NCI-H187 (cell line): ENCODE measurements at regions not wholly inside any gene's neighbourhood (a gene's known extent, or its start where the extent isn't known, plus 50 kb on each side); places are given as distances from the start of the nearest gene placed in this dataset.

Source experiments
- DNase-seq, 2 experiments: peaks; one replicate each; lab custom pipeline; 2025; lab: John Stamatoyannopoulos, UW

DNA sequence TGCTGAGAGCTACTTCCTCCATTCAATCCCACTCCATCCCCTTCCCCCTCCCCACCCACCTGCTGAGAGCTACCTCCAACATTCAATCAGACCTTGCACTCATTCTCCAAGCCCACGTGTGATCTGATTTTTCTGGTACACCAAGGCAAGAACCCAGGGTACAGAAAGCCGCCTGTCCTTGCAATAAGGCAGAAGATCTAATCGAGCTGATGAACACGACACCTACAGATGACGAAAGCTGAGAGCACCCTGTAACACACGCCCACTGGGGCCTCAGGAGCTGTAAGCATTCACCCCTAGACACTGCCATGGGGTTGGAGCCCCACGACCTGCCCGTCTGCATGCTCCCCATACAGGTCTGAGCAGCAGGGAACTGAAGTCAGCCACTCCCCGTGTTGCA, 58.3 kb downstream of the TRIML1 start:
- no peak for DNase-seq

DNA sequence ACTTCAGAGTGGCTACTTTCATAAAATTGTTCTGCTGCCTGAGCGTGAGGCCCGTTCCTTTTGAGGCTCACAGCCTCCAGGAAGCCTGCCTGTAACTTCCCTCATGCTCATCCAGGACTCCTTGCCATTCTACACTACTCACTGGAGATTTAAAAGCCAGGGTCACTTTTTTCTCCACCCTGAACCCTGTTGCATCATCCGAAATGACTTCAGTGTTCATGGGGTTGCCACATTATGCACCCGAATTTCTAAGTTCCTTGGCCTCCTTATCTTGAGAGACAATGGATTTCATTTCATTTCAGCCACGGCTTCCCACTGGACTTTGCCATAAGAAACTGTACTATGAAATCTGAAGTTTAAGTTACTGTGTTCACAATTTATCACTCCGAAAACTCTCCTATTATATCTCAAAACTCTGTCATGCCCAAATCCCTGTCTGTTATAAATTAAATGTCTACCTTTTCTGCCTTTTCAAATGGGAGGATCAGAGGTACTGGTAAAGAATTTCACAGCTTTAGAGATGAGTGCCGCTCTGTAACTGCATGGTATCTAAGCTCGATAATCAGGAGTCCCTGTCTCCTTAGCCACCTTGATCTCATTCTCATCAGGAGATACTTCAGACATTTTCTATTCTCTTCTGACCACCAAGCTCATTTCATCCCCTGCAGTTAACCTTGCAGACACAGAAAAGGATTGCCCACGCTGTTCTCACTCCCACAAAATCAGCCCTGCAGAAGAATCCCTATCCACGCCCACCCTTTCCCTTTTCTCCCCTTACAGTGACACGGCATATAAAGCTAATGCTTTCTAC, 59.9 kb downstream of the TRIML1 start:
- DNase-seq = no peak

DNA sequence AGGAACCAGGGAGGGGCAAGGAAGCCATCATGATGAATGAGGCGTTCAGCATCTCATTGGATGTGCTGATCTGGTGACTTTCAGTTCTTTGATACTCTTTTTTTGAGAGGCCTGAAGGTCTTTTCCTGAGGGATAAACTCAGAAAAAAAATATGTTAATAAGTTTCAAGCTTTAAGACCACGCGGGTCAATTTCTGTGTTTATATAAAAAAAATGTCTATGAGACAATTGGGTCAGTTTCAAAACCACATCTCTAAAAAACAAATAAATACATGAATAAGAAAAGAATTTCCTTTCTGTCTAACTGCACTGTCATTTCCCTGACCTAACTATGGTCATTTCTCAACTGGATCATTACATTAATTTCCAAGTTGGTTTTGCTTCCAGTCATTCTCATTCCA, 62.6 kb downstream of the TRIML1 start:
- DNase-seq = no peak

DNA sequence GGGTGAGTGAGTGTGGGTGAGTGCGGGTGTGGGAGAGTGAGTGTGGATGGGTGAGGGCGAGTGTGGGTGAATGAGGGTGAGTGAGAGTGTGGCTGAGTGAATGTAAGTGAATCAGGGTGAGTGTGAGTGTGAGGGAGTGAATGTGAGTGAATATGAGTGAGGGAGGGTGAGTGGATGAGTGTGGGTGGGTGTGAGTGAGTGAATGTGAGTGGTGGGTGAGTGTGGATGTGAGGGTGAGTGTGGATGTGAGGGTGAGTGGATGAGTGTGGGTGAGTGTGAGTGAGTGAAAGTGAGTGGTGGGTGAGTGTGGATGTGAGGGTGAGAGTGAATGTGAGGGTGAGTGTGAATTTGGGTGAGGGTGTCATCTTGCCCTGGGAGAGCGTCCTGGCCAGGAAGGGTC, 67.5 kb downstream of the TRIML1 start:
- DNase-seq = no peak

DNA sequence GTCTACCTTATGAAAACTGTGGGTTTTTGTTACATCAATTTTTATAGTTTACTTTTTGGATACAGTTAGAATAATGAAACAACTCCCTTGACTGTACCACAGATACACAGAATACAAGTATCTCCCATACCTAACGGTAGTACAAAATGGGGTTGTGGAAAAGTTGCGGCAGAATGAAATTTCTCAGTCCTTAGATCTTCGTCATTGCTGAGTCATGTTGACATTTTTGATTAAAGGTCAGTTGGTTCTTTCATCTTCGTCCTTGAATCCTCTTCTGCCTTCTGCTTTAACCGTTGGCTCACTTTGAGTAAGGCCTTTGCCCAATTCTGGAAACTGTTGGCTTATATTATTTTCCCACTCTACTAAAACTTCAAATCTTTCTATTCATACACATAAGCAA, 75.6 kb downstream of the TRIML1 start:
- DNase-seq = no peak

DNA sequence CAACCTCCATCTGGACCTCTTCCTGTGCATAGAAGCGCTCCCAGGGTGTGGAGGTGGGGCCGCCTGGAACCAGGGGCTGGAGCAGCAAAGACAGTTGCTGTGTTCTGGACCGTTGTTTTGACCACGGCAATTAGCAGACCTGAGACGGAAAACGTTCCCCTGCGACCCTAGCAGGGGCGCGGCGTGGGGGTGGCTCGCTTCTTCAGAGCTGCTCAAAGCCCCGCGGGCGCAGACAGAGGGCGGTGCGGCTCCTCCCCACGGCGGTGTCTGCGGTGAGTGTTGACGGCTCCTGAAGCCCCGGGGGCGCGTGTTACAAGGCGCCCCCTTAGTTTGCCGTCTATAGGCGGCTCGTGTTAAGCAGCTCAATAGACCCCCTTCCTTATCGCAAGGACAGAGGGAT, 79.2 kb downstream of the TRIML1 start:
- DNase-seq = no peak

DNA sequence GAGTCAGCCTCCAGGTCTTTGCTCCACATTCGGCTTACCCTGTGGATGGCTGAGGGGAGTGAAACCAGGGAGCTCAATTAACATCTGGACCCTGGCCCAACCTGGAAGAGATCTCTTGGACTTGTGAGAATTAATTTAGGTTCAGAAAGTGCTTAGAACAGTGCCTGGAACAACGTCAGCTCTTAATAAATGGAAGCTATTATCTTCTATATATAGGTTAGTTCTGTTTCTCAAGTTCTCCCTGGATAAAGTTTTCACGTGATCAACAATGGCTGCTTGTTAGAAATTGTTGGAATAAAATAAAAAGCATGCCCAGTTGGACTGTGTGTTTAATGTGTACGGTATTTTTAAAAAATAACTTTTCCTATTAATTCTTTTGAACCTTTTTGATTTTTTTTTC, 80.8 kb downstream of the TRIML1 start:
- DNase-seq = no peak

DNA sequence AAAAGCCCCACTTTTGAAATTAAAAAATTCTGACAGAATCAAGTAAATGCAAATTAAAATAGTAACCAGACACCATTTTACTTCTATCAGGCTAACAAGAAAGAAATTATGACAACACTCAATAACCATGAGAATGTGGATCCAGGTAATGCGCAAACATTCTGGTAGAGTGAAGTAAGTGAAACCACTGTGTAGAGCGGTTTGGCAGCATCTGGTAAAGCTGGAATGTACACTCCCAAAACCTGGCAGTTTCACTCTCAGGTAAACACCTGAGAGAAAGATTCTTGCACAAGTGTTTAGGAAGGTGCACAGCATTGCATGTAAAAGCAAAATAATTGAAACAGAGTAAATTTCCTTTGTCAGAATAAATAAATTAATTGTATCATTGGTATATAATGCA, 81.8 kb downstream of the TRIML1 start:
- no peak for DNase-seq

DNA sequence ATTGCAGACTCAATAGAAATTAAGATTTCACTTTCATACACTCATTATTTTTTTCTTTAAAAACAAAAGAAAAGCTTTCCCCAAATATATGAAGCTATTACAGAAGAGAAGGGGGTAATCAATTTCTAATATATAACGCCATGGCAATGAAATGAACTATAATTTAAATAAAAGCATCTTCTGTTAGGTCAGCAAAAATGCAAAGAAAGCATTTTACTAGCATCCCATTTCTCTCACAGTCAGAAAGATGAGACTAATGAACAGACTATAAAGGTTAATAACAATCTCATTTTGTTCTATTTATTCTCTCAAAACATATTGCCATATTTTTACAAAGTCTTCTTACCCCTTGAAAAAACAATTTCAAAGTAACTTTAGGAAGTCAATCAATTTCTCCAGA, 89.0 kb downstream of the TRIML1 start:
- no peak for DNase-seq

DNA sequence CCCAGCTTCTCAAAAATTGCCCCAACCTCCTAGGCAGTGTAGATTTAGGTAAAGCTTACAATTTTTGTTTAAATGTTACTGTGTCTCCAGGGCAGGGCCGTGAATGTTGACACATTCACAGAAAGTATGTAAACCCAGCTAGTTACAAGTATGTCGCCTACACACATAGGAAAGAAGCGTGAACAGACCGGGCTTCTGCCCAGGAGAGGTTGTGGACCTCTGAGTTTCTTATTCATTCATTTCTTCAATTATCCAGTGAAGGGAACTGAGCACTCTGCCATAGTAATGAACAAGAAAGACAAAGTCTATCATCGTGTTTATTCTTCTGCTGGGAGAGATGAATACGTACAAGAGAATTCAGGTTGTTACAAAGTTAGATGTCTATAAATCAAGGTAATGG, 93.2 kb downstream of the TRIML1 start:
- DNase-seq = no peak

DNA sequence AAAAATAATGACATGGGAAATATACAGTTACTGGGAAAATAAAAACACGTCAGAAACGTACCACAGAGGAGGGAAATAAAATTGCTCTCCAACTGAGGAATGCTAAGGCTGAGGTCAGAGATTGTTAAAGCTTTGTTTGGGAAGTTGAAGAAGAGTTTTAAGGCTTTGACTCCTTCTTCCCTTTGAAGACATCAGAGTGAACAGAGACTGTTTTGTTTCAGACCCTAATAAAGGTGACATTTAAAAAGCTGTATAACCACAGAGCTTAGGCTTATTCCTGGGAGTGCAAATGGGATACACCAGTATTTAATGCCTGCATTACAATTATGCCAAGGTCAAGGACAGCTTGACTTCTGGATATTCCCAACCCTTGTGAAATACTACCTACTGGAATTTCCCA, 102.8 kb downstream of the TRIML1 start:
- DNase-seq = no peak

DNA sequence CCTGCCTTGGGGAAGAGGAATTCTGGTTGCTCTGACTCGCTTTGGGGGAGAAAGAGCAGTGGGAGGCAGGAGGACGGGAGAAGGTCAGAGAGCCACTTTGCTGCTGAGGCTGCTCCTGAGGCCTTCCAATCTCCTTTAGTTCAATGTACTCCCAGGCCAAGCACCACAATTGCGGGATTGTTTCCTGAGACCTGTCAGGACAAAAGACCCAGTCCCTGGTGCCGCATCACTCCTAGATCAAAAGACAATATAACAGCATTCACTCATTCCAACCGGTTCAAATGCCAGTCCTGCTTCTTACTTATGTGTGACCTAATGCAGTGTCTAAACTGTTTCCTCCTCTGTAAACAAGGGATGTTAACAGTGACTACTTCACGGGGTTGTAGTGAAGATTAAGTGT, 106.4 kb downstream of the TRIML1 start:
- DNase-seq = no peak

DNA sequence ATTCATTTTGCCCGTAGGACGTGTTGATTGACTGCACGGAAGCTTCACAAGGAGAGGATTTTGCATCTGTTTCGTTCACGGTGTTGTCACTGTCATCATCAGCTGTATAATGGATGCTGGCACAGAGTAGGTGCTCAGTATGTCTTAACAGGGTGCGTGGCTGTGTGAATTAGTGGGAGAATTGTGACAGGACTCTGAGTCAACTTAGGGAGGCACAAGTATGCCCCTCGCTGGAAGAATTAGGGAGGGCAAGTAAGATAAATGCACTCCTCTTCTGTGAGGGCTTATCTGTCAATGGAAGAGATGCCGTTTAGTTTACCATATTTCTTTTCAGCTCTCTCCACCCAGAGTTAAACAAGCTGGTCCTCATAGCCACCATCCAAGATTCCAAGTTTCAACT, 107.2 kb downstream of the TRIML1 start:
- no peak for DNase-seq

DNA sequence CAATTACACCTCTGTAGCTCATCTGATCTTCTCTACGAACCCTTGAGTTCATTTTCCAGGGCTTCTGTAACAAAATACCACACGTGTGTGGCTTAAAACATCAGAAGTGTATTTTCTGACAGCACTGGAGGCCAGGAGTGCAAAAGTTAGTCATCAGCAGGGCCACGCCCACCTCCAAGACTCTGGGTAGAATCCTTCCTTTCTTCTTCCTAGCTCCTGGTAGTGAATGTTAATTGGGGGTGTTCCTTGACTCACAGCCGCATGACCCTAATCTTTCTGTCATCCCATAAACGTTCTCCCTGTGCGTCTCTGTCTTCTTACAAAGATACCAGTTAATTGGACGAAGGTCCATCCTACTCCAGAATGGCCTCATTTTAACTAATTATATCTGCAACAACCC, 115.0 kb downstream of the TRIML1 start:
- DNase-seq = no peak

DNA sequence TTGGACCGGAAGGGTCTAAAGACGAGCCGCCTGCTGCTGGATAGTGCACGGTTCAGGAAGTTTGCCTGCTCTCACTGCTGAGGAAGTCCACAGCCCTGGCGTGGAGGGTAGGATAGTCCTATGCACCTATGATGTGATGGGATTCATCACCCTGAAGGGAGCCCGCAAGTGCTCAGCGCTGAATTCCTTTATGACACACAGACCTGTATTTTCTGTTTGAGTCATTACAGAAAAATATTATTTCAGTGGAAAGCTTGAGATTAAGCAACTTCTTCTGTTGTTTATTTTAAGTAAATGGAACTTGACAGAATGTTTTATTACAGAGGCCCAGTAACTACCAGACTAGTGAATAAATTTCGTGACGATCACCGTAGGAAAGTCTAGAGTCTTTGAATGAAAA, 123.2 kb downstream of the TRIML1 start:
- no peak for DNase-seq

DNA sequence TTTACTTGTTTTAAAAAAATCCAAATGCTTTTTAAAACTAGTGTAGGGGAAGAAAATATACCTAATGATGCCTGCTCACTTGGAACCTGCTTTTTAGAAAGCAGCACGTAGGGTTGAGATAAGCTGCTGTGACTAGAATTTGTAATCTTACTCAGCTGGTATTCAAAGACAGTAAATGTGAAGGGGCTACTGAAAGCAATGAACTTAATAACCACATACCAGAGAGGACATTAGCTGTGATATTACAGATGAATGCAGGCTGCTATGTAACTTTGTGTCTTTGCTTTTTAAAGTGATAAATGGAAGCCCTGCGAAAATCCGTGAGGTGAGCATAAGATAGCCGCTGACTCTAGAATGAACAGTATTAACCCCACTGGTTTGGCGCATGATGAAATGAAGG, 124.1 kb downstream of the TRIML1 start:
- no peak for DNase-seq

DNA sequence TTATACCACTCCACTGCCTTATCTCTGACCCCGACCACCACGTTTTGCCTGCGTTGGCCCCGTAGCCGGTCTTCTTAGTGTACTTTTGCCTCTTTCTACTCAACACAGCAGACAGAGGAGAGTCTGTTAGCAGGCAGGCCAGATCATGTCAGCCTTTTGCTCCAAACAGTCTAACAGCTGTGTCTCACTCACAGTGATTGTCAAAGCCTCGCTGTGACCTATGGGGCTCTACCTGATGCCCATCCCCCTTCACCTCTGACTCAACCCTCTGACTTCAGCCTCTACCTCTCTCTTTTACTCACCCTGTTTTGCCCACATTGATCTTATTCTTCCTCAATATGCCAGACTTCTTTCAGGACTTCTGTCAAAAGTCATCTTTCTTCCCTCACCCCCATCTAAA, 127.1 kb downstream of the TRIML1 start:
- no peak for DNase-seq

DNA sequence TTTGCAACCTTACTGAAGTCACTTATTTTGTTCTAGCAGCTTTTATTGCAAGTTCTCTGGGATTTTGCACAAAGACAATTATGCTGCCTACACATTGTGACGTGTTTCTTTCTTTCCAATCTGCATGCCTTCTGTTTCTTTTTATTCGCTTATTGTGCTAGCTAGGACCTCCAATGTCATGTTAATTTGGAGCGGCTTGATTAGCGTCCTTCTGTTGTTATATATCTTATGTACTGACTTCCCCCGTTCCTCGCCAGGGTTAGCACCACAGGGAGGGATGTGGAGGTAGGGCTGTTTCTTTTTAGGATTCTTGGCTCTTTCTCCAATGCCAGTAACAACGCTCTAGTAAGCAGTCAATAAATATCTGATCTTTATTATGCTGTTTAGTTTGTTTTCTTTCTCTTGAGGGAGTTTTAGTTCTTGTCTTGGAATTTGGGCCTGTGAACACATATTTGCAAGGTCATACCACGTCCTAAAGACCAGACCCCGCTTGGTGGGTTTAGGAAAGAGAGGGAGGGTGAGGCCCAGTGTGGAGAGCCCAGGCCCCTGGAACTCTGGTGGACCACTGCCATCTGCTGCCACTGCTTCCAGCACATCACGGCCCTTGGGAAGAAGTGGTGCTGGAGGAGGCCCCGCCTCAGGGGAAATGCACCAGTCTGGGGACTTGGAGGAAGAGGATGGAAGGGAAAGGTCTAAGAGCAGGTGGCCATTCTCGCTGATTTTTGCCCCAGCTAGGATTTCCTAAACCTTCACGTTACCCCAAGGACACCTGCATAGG, 129.1 kb downstream of the TRIML1 start:
- DNase-seq = no peak

DNA sequence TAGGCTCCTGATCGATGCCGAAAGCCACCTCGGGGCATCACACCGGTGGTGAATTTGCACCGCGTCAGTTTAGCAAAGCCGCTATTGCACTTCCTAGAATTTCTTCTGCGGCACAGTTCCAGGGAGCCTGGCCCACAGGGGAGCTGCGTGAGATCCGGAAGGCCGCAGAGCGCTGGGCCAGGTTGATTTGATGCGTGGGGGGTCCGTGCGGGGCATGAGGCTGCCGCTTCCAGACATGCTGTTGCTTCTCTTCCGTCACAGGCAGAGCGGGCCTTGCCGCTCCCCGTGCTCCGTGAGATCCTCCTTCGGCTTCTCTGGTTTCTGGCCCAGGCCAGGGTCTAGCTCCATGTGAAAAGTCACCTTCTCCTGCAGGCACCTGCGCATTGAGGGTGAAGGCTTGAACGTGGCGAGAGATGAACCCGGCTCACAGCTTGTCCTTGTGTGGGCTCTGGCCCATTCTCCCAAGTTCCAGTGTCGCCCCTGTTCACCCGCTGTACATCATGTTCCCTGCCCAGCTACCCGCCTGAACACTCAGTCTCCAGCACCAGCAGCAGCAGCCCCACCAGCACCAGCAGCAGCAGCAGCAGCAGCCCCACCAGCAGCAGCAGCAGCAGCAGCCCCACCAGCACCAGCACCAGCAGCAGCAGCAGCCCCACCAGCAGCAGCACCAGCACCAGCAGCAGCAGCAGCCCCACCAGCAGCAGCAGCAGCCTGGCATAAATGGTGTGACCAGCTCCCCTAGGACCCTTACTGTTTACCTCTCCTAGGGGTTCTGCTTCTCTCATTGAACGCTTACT, 131.2 kb downstream of the TRIML1 start:
- DNase-seq = no peak

DNA sequence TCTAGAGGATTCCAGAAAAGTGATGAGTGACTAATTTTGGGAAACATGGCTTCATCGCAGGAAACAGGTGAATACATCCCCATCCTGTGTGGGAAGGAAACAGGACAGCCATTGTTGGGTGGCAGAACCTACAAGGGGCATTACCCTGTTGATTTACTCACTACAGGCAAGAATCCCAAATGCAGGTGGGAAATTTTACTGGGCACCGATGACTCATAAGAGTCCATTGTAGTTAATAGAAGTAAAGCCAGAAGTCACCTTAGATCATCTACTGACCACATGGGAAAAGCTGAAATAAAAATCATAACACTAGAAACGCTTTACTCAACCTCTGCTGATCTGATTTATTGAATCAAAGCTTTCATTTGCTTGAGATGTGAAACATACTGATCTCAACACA, 136.4 kb downstream of the TRIML1 start:
- DNase-seq = no peak

DNA sequence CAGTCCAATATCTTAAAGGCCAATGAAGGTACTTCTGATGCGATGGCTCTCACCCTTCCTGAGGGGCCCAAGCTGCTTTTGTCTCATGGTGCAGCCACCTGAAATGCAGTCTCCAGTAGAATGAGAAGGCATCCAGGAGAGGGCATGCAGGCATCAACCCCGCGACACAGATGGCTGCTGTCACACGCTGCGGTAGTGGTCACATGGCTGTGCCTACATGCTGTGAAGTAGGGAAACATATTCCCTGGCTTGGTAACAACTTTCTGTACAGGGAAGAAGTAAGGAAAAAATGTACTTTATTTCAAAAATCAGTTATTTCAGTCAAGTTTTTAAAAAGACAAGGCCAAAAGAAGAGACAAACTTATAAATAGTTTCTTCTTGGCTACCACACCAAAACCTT, 139.9 kb downstream of the TRIML1 start:
- DNase-seq = no peak

DNA sequence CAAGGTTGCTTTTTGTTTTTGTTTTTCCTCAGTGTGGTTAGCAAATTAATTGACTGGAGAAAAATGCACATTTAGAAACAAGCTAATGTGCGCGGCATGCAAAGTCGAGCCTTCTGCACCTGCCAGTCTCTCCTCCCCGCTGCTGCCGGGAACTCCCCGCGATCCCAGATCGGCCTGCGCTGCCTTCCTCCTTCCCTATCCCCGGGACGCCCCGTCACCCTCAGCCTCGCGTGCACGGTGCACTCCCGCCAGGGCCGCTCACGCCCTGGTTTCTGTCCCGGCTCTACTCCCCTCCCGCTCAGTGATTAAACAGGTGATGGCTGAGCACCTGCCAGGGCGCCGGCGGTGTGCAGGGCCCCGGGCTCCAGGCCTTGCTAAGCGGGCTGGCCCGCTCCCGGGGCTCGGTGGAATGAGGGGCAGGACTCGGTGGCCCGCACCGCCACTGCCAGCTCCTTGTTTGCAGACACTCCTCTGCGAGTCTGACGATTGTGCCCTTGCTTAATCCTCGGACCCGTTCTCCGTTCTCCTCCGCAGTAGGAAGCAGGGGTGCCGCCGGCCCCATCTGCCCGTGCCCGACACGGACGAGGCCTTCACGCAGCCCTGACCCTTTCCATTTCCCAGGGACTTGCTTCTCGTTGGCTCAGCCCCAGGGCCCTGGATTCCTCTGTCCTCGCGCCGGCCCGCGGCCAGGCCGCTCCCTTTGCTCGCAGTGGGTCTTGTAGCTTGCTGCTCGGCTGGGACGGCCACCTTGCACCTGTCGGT, 143.4 kb downstream of the TRIML1 start:
- DNase-seq = no peak
